ENCODE measurements at regions not wholly inside any gene's neighbourhood (a gene's known extent, or its start where the extent isn't known, plus 50 kb on each side); places are given as distances from the start of the nearest gene placed in this dataset.

- DNase-seq (ENCODE audit: insufficient read length, low spot score), result no peak
- no peak for FAIRE-seq
Measured at GRCh38 chr9:110047232-110047954, 160.6 kb downstream of the C9orf152 start.

GRCh38 chr9:110047955-110048402, 160.0 kb downstream of the C9orf152 start:
- DNase-seq (ENCODE audit: insufficient read length, low spot score) (no peak), FAIRE-seq (no peak)

GRCh38 chr9:110048403-110048975, 159.5 kb downstream of the C9orf152 start:
- DNase-seq (ENCODE audit: insufficient read length, low spot score) (peak; percentile 79), FAIRE-seq (no peak)

DNA sequence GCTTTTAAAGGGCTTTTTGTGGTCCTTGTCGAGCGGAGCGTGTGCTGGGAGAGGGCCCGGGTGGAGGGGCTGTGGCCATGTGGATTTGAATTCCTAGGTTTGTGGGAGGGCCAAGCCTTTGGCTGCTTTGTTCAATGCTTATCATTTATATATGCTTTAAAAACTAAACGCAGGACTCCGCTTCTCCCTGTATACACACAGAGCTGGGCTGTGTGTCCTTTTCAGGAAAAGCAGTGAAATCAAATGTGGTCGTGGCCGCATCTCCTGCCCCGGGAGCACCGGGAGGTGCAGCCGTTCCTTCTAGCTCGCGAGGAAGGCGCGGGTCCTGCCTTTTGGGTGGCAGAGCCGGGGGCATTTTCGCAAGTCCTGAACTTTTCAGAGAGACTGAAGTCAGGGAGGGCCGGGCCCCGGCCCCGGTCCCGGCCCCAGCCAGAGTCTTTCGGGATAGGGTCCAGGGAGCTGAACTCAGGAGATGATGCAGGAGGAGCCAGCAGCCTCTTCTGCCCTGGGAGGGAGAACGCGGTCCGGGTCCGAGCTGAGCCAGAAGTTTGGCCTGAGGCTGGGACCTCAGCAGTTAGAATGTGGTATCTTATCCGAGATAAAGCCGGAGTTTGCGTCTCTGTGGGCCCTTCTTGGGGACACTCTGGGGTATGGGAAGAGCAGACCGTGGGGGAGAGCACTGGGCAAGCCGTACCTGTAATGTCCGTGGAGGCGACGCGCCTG, 158.8 kb downstream of the C9orf152 start:
- FAIRE-seq (no peak), DNase-seq (ENCODE audit: insufficient read length, low spot score) (no peak)

- no peak for FAIRE-seq
- DNase-seq (ENCODE audit: insufficient read length, low spot score), result no peak
Measured at GRCh38 chr9:110049699-110050450, 158.1 kb downstream of the C9orf152 start.

DNA sequence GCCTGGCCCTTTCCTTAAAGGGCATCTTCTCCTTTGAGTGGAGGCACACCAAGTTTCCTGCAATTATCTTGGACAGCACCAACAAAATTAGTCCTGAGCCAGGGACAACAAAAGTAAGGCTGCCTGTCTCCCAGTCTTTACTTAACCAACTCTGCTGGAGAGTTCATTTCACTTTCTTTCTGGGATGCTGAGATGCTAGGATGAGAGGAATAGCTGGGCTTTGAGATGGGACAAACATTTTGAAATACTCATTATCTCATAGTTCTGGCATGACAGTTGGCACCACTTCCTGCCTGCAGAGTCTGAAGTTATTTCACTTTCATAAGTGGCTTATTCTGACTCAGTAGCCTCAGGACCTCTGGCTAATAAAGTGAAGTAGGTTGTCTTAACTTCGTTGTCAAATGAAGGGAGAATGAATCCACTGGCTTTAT, 157.0 kb downstream of the C9orf152 start:
- no peak for FAIRE-seq
- DNase-seq (ENCODE audit: insufficient read length, low spot score), result peak; percentile 81

GRCh38 chr9:110056062-110056461, 151.9 kb downstream of the C9orf152 start:
- DNase-seq (ENCODE audit: insufficient read length, low spot score) (no peak), FAIRE-seq (no peak)

- DNase-seq (ENCODE audit: insufficient read length, low spot score) (peak; percentile 61), FAIRE-seq (no peak)
Measured at GRCh38 chr9:110058304-110058953, 149.5 kb downstream of the C9orf152 start.

DNA sequence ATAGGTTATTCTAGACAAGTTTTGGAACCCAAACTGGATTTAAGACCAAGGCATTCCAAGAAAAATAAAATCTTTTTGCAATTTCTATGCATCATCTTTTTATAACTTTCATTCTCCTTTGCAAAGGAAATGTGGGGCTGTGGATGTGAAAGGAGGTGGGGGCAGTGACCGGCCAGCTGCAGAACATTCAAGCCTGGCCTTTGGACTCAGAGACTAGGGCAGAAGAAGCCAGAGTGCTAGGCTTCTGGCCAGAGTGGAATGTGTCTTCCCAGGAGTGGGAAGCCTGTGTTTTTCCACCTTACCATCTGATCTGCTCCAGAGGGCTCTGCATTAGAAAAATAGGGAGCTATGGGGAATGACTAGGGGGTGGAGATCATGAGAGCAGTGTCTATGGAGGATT, 148.5 kb downstream of the C9orf152 start:
- FAIRE-seq, result no peak

GRCh38 chr9:110064803-110065202, 143.2 kb downstream of the C9orf152 start:
- FAIRE-seq (no peak), DNase-seq (ENCODE audit: insufficient read length, low spot score) (no peak)

More for the DNA sequence above, 148.5 kb downstream of the C9orf152 start:
- no peak for DNase-seq (ENCODE audit: insufficient read length, low spot score)

DNA sequence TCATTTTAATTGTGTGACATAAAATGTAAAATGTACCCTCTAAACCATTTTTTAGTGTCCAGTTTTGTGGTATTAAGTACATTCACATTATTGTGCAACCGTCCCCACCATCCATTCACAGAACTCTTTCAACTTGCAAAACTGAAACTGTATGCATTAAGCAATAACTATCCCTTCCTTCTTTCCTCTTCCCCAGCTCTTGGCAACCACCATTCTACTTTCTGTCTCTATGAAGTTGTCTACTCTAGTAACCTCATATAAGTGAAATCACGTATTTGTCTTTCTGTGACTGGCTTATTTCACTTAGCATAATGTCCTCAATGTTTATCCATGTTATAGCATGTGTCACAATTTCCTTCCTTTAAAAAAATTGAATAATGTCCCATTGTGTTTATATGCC, 142.4 kb downstream of the C9orf152 start:
- no peak for FAIRE-seq
- no peak for DNase-seq (ENCODE audit: insufficient read length, low spot score)

DNA sequence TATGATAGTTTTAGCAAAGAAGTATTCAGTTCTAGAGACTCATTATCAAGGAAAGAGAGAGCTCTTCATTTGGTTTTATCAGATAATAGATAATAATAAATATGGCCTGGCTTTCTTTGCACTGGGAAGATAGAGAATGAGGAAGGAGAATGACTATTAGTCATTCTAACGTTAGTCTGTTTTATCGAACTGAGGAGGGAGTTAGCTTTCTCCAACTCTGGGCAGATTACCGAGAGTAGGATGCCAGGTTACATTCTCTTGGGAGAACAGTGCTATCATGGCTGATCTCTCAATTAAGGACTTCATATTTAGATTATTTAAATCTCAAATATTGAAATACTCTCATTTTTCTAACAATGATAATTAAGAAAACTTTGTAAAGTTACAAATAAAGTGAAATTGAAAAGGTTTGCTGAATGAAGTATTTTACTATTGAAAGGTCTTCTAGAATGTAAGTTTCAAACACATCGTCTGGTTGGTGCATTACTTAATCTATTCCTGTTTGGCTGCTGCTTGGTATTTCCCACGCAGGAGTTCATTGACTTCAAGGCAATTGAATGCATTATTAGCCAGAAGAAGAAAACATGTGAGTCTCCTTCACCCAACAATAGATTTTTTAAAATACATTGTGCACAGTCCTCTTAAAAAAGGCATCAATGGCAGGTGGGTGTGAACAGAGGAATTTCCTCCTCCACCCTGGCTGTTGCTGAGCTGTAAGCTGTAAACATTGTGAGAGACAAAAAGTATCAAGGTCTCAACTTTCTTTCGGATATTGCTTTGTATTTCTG, 140.8 kb downstream of the C9orf152 start:
- no peak for FAIRE-seq
- DNase-seq (ENCODE audit: insufficient read length, low spot score), result no peak

GRCh38 chr9:110068212-110068611, 139.7 kb downstream of the C9orf152 start:
- DNase-seq (ENCODE audit: insufficient read length, low spot score) (no peak), FAIRE-seq (no peak)

GRCh38 chr9:110069326-110070248, 138.4 kb downstream of the C9orf152 start:
- DNase-seq (ENCODE audit: insufficient read length, low spot score) (peak; percentile 54), FAIRE-seq (peak; percentile 62)

GRCh38 chr9:110072597-110073355, 135.2 kb downstream of the C9orf152 start:
- DNase-seq (ENCODE audit: insufficient read length, low spot score) (no peak), FAIRE-seq (no peak)

DNA sequence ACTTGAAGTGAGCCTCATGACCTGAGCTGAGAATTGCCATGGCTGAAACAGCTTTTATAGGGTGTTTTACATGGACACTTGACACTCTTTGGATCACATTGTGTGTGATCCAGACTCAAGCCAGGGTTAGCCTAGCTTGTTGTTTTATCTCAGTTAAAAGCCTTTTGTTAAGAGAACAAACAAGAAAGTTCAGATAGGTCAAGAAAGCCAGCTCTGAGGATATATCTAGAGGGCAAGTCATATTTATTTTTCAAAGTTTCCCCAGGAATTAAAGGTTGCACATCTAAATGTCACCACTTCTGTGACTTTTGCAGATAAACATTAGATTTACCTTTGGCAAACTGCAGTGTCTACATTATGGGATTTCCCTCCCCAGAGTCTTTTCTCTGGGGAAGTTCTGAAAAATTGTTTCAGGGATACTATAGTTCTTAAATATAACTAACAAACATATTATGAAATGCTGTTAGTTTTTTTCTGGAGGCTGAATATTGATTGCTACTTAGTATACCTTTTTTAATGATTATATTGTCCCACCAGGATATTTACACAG, 134.5 kb downstream of the C9orf152 start:
- FAIRE-seq, result no peak

DNA sequence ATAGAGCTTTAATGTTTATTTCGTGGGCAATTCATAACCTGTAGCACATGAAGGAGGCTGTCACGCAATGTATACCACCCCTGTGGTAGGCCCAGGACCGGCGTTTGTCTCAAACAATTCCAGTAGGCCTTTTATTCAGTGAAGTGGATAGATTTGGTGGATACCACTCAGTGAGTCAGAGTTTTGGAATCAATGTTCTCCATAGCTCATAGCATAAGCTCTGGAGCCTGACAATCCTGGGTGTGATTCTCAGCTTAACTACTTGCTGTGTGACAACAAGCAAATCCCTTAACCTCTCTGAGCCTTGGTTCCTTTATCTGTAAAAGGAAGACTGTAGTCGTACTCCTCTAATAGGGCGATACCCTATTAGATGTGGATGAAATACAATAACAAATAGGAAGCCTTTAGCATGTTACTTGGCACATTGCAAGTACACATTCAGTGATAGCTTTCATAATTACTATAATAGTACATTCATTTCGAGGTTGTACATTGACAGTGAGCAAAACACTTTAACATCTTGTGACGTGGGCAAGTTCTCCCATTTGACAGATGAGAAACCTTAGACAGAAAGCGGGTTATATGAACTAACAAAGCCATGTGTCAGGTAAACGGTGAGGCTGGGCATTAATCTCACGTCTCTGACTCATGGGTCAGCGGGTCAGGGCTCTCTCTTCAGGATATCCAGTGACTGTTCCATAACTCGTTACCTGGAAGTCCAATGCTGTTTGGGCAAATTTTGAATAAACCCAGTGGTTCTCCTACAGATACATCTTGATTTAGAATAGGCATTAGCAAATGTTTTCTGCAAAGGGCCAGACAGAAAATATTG, 130.8 kb downstream of the C9orf152 start:
- no peak for FAIRE-seq

More for the DNA sequence above, 134.5 kb downstream of the C9orf152 start:
- DNase-seq (ENCODE audit: insufficient read length, low spot score), result no peak

More for the DNA sequence above, 130.8 kb downstream of the C9orf152 start:
- DNase-seq (ENCODE audit: insufficient read length, low spot score), result no peak
